ENCODE measurements at regions not wholly inside any gene's neighbourhood (a gene's known extent, or its start where the extent isn't known, plus 50 kb on each side); places are given as distances from the start of the nearest gene placed in this dataset.

DNA sequence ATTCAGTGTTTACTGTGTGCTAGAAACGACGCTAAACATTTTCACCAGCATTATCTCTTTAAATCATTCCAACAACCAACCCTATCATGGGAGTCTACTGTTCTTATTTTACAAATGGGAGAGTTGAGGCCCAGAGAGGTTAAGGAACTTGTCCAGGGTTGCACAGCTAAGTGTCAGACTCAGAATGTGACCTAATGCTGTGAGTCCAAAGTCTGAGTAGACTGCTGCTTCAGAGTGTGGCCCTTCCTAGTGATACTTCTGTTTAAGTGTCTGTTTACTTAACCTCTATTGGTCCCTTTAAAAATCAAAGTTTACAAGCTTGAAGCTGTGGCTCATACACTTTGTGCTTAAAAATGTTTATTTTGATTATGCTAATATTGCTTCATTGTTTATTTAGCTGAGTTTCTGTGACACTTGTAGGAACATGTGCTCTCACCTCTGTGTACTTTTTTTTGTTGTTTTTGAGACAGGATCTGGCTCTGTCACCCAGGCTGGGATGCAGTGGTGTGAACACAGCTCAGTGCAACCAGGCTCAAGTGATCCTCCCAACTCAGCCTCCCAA lies 84.4 kb upstream of the SYPL1 start:
- peaks cover 3% of the 10 kb centered on the region for H3K4me1 Mint-ChIP-seq (ENCODE audit: unreplicated experiment)
- no peaks in the 10 kb centered on the region for H3K9me3 Mint-ChIP-seq (ENCODE audit: unreplicated experiment)
- TF ChIP-seq, protein P1, sequence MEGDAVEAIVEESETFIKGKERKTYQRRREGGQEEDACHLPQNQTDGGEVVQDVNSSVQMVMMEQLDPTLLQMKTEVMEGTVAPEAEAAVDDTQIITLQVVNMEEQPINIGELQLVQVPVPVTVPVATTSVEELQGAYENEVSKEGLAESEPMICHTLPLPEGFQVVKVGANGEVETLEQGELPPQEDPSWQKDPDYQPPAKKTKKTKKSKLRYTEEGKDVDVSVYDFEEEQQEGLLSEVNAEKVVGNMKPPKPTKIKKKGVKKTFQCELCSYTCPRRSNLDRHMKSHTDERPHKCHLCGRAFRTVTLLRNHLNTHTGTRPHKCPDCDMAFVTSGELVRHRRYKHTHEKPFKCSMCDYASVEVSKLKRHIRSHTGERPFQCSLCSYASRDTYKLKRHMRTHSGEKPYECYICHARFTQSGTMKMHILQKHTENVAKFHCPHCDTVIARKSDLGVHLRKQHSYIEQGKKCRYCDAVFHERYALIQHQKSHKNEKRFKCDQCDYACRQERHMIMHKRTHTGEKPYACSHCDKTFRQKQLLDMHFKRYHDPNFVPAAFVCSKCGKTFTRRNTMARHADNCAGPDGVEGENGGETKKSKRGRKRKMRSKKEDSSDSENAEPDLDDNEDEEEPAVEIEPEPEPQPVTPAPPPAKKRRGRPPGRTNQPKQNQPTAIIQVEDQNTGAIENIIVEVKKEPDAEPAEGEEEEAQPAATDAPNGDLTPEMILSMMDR (IDR thresholded peaks at IDR 0.05): no peak
- no peak overlapping the region for H3K27ac Mint-ChIP-seq (ENCODE audit: unreplicated experiment)
- H3K36me3 Mint-ChIP-seq (ENCODE audit: unreplicated experiment): no peaks in the 10 kb centered on the region
- no peak overlapping the region for H3K4me3 Mint-ChIP-seq (ENCODE audit: unreplicated experiment)
- no peak for DNase-seq (ENCODE audit: extremely low spot score, unreplicated experiment)
- H3K27me3 Mint-ChIP-seq (ENCODE audit: unreplicated experiment): peaks cover 10% of the 10 kb centered on the region

DNA sequence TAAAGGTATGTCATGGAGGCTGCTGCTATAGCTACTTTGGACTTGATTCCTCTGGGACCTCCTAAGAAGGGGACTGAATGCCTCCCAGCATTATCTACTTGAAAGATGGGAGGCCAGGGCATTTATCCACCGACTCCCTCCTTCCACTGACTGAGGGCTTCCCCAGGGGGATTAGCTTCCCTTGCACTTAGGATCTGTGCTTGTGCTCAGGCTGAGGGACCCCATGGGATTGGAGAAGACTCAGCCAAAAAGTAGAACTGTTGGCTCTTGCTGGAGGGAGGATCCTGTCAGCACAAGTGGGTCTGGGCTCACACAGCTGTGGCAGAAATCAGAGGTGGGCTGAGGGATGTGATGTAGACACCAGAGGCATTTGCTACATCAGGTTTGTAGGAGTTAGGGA lies 81.5 kb upstream of the SYPL1 start:
- TF ChIP-seq, protein P1 (IDR thresholded peaks at IDR 0.05): no peak
- Mint-ChIP-seq H3K36me3 (ENCODE audit: unreplicated experiment) (no peaks in the 10 kb centered on the region), H3K9me3 (ENCODE audit: unreplicated experiment) (no peaks in the 10 kb centered on the region), H3K27me3 (ENCODE audit: unreplicated experiment) (peaks cover 26% of the 10 kb centered on the region), H3K4me1 (ENCODE audit: unreplicated experiment) (peaks cover under 1% of the 10 kb centered on the region), H3K4me3 (ENCODE audit: unreplicated experiment) (no peak overlapping the region), H3K27ac (ENCODE audit: unreplicated experiment) (no peak overlapping the region)
- no peak for DNase-seq (ENCODE audit: extremely low spot score, unreplicated experiment)

DNA sequence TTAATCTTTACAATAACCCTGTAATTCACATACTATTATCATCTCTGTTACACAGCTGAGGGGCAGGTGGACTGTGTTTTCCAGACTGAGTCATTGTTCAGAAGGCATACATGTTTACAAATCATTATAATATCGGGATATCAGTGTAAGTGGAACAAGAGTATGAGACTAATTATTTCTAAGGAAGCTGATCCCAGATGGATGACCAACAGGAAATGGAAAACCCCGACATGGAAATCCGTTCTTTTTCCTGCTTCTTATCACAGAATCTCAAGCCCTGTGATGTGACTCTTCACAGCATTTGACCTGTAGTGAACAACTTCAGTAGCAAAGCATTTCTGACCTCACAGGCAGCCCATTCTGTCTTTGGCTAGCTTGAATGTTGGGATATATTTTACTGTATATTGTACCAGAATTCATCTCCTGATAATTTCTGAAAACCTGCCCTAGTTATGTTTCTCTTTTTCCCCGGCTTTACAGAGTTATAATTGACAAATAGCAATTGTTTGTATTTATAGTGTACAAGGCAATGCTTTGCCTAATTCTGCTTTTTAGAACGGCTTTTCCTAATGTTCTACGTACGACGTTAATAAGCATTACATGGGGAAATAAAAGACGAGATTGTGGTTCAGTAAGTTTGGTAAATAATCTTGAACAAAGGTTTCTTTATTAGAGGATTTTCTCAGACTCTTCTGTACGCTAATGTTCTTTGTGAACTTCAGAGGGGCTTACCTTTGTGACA lies 78.6 kb upstream of the SYPL1 start:
- Mint-ChIP-seq H3K4me3 (ENCODE audit: unreplicated experiment) (no peak overlapping the region), H3K27me3 (ENCODE audit: unreplicated experiment) (peaks cover 40% of the 10 kb centered on the region), H3K27ac (ENCODE audit: unreplicated experiment) (no peak overlapping the region), H3K36me3 (ENCODE audit: unreplicated experiment) (peaks cover 2% of the 10 kb centered on the region), H3K4me1 (ENCODE audit: unreplicated experiment) (no peaks in the 10 kb centered on the region), H3K9me3 (ENCODE audit: unreplicated experiment) (no peaks in the 10 kb centered on the region)
- TF ChIP-seq, protein P1 (IDR thresholded peaks at IDR 0.05): no peak
- DNase-seq (ENCODE audit: extremely low spot score, unreplicated experiment): no peak

DNA sequence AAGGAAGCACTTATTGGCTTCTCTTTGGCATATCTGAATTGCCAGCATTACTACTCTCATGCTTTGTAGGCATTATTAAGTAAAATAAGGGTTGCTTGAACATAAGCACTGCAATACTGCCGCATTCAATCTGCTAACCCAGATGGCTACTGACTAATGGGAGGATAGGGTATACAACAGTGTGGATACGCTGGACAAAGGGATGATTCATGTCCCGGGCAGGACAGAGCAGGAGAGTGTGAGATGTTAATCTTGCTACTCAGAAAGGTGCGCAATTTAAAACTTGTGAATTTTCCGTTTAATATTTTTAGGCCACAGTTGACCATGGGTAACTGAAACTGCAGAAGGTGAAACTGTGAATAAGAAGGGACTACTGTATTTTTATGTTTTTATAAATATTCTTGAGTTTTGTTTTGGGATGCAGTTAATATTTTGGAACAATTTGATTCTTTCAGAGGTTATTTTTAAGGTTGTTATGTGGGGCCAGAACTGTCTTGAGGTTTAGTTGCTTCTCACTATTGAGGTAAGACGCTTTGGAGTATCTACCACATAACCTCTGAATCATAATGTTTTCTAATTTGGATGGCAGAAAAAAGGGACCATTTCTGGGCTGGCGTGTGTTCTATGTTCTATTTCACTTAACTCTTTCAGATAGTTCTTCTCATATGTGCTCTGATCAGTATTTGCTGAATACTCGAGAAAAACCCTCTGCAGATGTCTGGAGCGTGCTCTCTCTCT lies 75.7 kb upstream of the SYPL1 start:
- H3K27ac Mint-ChIP-seq (ENCODE audit: unreplicated experiment): no peak overlapping the region
- H3K4me3 Mint-ChIP-seq (ENCODE audit: unreplicated experiment): no peak overlapping the region
- H3K27me3 Mint-ChIP-seq (ENCODE audit: unreplicated experiment): peaks cover 35% of the 10 kb centered on the region
- TF ChIP-seq, protein P1 (IDR thresholded peaks at IDR 0.05): no peak
- no peaks in the 10 kb centered on the region for H3K9me3 Mint-ChIP-seq (ENCODE audit: unreplicated experiment)
- no peak for DNase-seq (ENCODE audit: extremely low spot score, unreplicated experiment)
- H3K36me3 Mint-ChIP-seq (ENCODE audit: unreplicated experiment): peaks cover 2% of the 10 kb centered on the region
- H3K4me1 Mint-ChIP-seq (ENCODE audit: unreplicated experiment): no peaks in the 10 kb centered on the region

DNA sequence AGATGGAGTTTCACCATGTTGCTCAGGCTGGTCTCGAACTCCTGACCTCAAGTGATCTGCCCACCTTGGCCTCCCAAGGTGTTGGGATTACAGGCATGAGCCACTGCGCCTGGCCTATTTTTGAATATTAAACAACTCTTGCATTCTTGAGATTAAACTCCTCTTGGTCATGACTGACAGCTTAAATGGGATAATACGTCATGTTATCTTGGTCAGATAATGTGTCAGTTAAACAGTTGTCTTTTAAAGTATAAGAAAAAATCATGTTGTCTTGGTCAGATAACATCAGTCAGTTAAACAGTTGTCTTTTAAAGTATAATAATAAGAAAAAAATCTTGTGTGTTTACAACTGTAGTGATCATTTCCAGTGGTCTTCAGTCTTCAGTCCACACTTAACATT lies 73.6 kb upstream of the SYPL1 start:
- no peak for DNase-seq (ENCODE audit: extremely low spot score, unreplicated experiment)
- no peak overlapping the region for H3K4me3 Mint-ChIP-seq (ENCODE audit: unreplicated experiment)
- no peaks in the 10 kb centered on the region for H3K4me1 Mint-ChIP-seq (ENCODE audit: unreplicated experiment)
- TF ChIP-seq, protein P1 (IDR thresholded peaks at IDR 0.05): no peak
- peaks cover 29% of the 10 kb centered on the region for H3K27me3 Mint-ChIP-seq (ENCODE audit: unreplicated experiment)
- no peaks in the 10 kb centered on the region for H3K9me3 Mint-ChIP-seq (ENCODE audit: unreplicated experiment)
- H3K27ac Mint-ChIP-seq (ENCODE audit: unreplicated experiment): no peak overlapping the region
- H3K36me3 Mint-ChIP-seq (ENCODE audit: unreplicated experiment): peaks cover 2% of the 10 kb centered on the region
